ENCODE measurements at regions not wholly inside any gene's neighbourhood (a gene's known extent, or its start where the extent isn't known, plus 50 kb on each side); places are given as distances from the start of the nearest gene placed in this dataset.
A peak's percentile ranks its signal among the peaks of the same experiment; 100 is the strongest.
"Not testable (repeated sequence)": the region's sequence is repeated elsewhere in the genome, so short reads cannot be mapped to it uniquely, and the experiment has no call there.

- H3K4me3 ChIP-seq; H3K27me3 ChIP-seq; intact Hi-C loops (cut with DNase I; ENCODE audit: low total_unique reads); H3K27ac ChIP-seq; DNase-seq; H3K36me3 ChIP-seq; H3K4me1 ChIP-seq: not testable (repeated sequence)
- peaks cover 0 to 71% (median 53%) of the 10 kb centered on the region in 4 donors for H3K9me3 ChIP-seq
- WGBS, 5 donors = 81 to 92% (median 86%) methylated on average over 7 to 21 of the region's 27 CpGs
Observed at GRCh38 chr7:63568571-63569313, 429.9 kb upstream of the ZNF722 start.

- intact Hi-C loops (cut with DNase I; ENCODE audit: low total_unique reads); H3K4me1 ChIP-seq; H3K27me3 ChIP-seq; H3K4me3 ChIP-seq; DNase-seq; H3K36me3 ChIP-seq; H3K27ac ChIP-seq: not testable (repeated sequence)
- WGBS, 5 donors = 78 to 87% (median 81%) methylated on average over 15 of the region's 15 CpGs
- peaks cover 0 to 78% (median 58%) of the 10 kb centered on the region in 4 donors for H3K9me3 ChIP-seq
Observed at GRCh38 chr7:63570386-63571115, 428.1 kb upstream of the ZNF722 start.

DNA sequence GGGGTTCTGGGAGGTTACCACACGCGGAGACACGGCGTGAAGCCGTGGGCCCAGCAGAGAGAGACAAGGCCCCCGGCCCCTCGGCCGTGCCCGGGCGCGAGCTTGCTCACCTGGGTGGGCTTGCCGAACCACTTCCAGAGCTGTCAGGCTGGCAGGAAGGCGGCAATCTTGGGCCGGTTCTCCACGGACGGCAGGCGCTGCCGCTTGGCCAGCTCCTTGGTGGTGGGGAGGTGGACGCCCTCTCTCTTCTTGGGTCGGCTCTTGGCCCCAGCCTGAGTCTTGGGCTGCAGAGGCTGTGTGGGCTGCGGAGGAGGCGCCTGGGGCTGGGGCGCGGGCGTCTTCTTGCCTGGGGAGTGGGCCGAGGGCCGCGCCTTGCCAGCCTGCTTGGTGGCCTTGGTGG is 426.5 kb upstream of the ZNF722 start:
- H3K27me3 ChIP-seq; H3K36me3 ChIP-seq; H3K4me3 ChIP-seq; H3K27ac ChIP-seq; intact Hi-C loops (cut with DNase I; ENCODE audit: low total_unique reads); DNase-seq; H3K4me1 ChIP-seq: not testable (repeated sequence)
- 88 to 95% (median 93%) methylated on average over 24 to 28 of the region's 28 CpGs for WGBS, 5 donors
- peaks cover 7 to 85% (median 65%) of the 10 kb centered on the region in 4 donors for H3K9me3 ChIP-seq

- H3K4me3 ChIP-seq; H3K27me3 ChIP-seq; H3K4me1 ChIP-seq; DNase-seq; H3K27ac ChIP-seq; intact Hi-C loops (cut with DNase I; ENCODE audit: low total_unique reads); H3K36me3 ChIP-seq: not testable (repeated sequence)
- H3K9me3 ChIP-seq = peaks cover 7 to 86% (median 66%) of the 10 kb centered on the region in 4 donors
- 87 to 93% (median 91%) methylated on average over 12 to 23 of the region's 23 CpGs for WGBS, 5 donors
Observed at GRCh38 chr7:63572956-63573355, 425.7 kb upstream of the ZNF722 start.

GRCh38 chr7:63573412-63573811 is 425.2 kb upstream of the ZNF722 start:
- H3K27ac ChIP-seq; H3K4me3 ChIP-seq; DNase-seq; H3K4me1 ChIP-seq; H3K27me3 ChIP-seq; H3K36me3 ChIP-seq; intact Hi-C loops (cut with DNase I; ENCODE audit: low total_unique reads): not testable (repeated sequence)
- WGBS, 5 donors = 57 to 77% (median 67%) methylated on average over 2 to 5 of the region's 10 CpGs
- H3K9me3 ChIP-seq = peaks cover 7 to 88% (median 67%) of the 10 kb centered on the region in 4 donors

- H3K36me3 ChIP-seq; H3K27me3 ChIP-seq; intact Hi-C loops (cut with DNase I; ENCODE audit: low total_unique reads); H3K4me3 ChIP-seq; DNase-seq; H3K4me1 ChIP-seq; H3K27ac ChIP-seq: not testable (repeated sequence)
- peaks cover 11 to 86% (median 68%) of the 10 kb centered on the region in 4 donors for H3K9me3 ChIP-seq
- WGBS, 5 donors = 70 to 78% (median 76%) methylated on average over 9 to 10 of the region's 10 CpGs
Observed at GRCh38 chr7:63576421-63576820, 422.2 kb upstream of the ZNF722 start.

DNA sequence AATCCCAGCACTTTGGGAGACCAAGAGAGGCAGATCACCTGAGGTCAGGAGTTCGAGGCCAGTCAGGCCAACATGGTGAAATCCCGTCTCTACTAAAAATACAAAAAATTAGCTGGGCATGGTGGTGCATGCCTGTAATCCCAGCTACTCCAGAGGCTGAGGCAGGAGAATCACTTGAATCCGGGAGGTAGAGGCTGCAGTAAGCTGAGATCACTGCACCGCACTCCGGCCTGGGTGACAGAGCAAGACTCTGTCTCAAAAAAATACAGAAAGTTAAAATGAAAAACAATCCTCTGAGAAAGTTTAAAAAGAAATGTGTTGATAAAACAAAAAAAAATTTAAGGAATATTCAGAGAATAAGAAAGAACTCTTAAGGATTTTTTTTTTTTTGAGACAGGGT is 421.6 kb upstream of the ZNF722 start:
- H3K4me1 ChIP-seq; H3K36me3 ChIP-seq; intact Hi-C loops (cut with DNase I; ENCODE audit: low total_unique reads); DNase-seq; H3K27me3 ChIP-seq; H3K27ac ChIP-seq; H3K4me3 ChIP-seq: not testable (repeated sequence)
- peaks cover 11 to 84% (median 66%) of the 10 kb centered on the region in 4 donors for H3K9me3 ChIP-seq
- 83 to 100% (median 91%) methylated on average over 4 to 5 of the region's 5 CpGs for WGBS, 5 donors

DNA sequence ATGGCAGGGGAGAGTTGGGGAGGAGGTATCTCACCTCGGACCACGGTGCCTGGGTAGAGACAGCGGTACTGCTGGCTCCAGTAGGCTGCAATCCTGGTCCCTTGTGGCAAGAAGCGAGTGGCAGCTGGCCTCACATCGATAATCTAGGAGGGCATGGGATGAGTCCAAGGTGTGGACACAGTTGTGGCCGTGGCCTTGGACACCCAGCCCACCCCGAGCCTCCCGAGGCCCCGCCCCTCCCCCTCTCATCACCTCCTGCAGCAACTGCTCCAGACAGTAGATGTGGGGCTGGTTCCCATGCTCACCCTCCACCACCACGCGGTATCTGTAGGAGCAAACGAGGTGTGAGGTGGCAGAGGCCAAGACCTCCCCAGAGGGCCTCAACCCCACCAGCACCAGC is 418.6 kb upstream of the ZNF722 start:
- WGBS, 5 donors = 65 to 87% (median 80%) methylated on average over 7 to 12 of the region's 12 CpGs
- H3K36me3 ChIP-seq; intact Hi-C loops (cut with DNase I; ENCODE audit: low total_unique reads); H3K4me3 ChIP-seq; H3K27ac ChIP-seq; H3K4me1 ChIP-seq; H3K27me3 ChIP-seq: not testable (repeated sequence)
- peak in 1 of 2 donors; percentile 22 for DNase-seq
- H3K9me3 ChIP-seq = peaks cover 11 to 65% (median 51%) of the 10 kb centered on the region in 4 donors

- DNase-seq = peak in 1 of 2 donors; percentile 23
- H3K36me3 ChIP-seq; H3K27ac ChIP-seq; H3K27me3 ChIP-seq; H3K4me1 ChIP-seq; H3K4me3 ChIP-seq; intact Hi-C loops (cut with DNase I; ENCODE audit: low total_unique reads): not testable (repeated sequence)
- H3K9me3 ChIP-seq = peaks cover 11 to 58% (median 46%) of the 10 kb centered on the region in 4 donors
- 84 to 92% (median 88%) methylated on average over 13 to 23 of the region's 28 CpGs for WGBS, 5 donors
Observed at GRCh38 chr7:63580536-63581300, 417.9 kb upstream of the ZNF722 start.

DNA sequence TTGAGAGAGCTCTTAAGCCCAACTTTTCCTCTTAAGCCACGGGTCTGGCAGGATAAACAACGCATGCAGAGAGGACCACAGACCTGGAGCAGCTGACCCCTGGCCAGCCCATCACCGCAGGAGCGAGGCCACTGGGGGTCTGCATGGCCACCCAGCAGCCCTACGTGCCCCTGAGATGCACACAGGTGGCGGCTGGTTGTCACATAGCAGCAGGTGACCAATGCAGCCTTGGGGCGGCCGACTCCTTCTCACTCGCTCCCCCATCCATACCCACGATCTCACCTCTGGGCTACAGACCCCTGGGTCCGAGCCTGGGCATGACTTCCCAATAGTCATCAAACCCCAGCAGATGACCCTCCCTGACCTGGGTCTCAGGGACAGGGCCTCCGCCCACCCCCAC is 415.9 kb upstream of the ZNF722 start:
- DNase-seq; intact Hi-C loops (cut with DNase I; ENCODE audit: low total_unique reads); H3K4me1 ChIP-seq; H3K27ac ChIP-seq; H3K4me3 ChIP-seq; H3K36me3 ChIP-seq; H3K27me3 ChIP-seq: not testable (repeated sequence)
- peaks cover 4 to 38% (median 27%) of the 10 kb centered on the region in 4 donors for H3K9me3 ChIP-seq
- WGBS, 5 donors = 84 to 93% (median 91%) methylated on average over 7 to 12 of the region's 12 CpGs

DNA sequence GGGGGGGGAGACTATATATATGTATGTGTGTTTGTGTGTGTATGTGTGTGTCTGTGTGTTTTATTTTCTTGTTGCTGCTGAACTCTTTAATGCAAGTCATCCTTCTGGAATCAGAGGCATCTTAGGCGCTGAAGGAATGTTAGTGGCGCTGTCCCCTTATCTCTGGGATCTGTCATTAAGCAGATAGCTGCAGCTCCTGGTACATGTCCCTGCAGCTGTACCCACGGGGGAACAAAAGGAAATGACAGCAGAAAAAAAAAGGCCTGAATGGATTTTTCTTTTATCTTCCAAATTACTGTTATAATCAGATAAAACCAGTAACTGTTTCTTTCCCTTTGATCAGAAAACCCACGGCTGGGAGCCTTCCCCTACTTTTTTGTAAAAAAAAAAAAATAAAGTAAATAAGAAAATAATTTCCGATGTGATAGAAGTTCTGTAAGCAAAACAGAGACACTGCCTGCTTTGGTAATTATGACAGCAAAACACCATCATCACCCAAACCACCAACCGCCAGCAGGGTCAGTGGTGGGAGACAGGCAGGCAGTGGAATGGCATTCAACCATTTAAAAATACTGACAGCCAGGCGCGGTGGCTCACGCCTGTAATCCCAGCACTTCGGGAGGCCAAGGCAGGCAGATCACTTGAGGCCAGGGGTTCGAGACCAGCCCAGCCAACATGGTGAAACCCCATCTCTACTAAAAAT is 411.3 kb upstream of the ZNF722 start:
- H3K27me3 ChIP-seq; H3K9me3 ChIP-seq; H3K4me1 ChIP-seq; intact Hi-C loops (cut with DNase I; ENCODE audit: low total_unique reads); H3K4me3 ChIP-seq; H3K36me3 ChIP-seq; H3K27ac ChIP-seq; DNase-seq: not testable (repeated sequence)
- 74 to 77% (median 75%) methylated on average over 2 to 3 of the region's 11 CpGs for WGBS, 5 donors

All from stomach (tissue), 8 donors.